ENCODE measurements at regions not wholly inside any gene's neighbourhood (a gene's known extent, or its start where the extent isn't known, plus 50 kb on each side); places are given as distances from the start of the nearest gene placed in this dataset.

GRCh38 chr3:159038405-159038804 is 236.6 kb downstream of the MFSD1 start:
- Histone ChIP-seq H3K9ac (ENCODE audit: low read length) (no peak overlapping the region), H4K20me1 (ENCODE audit: insufficient read depth) (no peaks in the 10 kb centered on the region), H3K36me3 (ENCODE audit: insufficient read depth, low read length) (no peaks in the 10 kb centered on the region), H3K9me2 (ENCODE audit: insufficient read depth, low read length) (no peaks in the 10 kb centered on the region), H3K27me3 (ENCODE audit: insufficient read depth, low read depth, low read length) (no peaks in the 10 kb centered on the region), H3K4me3 (ENCODE audit: low read length) (no peak overlapping the region), H2AFZ (ENCODE audit: low read depth, low read length) (no peak overlapping the region), H3F3A (ENCODE audit: insufficient read depth, low read length, poor library complexity, severe bottlenecking) (no peaks in the 10 kb centered on the region), H3K4me2 (ENCODE audit: low read length) (no peak overlapping the region), H3K79me2 (replicated peaks; ENCODE audit: insufficient read depth, low read length) (no peaks in the 10 kb centered on the region), H3K27ac (ENCODE audit: low read length) (no peak overlapping the region), H3K9me3 (ENCODE audit: low read length) (no peaks in the 10 kb centered on the region)
- TF ChIP-seq CTCF (IDR thresholded peaks at IDR 0.05; ENCODE audit: poor library complexity, severe bottlenecking) (no peak), SMC3 (conservative IDR thresholded peaks at IDR 0.05; ENCODE audit: poor library complexity) (no peak), MXI1 (conservative IDR thresholded peaks at IDR 0.05; ENCODE audit: poor library complexity, severe bottlenecking) (no peak), TAF1 (IDR thresholded peaks at IDR 0.05; ENCODE audit: low read depth) (no peak), EZH2 (IDR thresholded peaks at IDR 0.05; ENCODE audit: borderline replicate concordance, insufficient read depth, low read length, poor library complexity, severe bottlenecking) (no peak), RAD21 (conservative IDR thresholded peaks at IDR 0.05) (no peak), EP300 (conservative IDR thresholded peaks at IDR 0.05; ENCODE audit: poor library complexity, severe bottlenecking) (no peak)

GRCh38 chr3:159039286-159039685 is 237.4 kb downstream of the MFSD1 start:
- no peaks in the 10 kb centered on the region for H3F3A ChIP-seq (ENCODE audit: insufficient read depth, low read length, poor library complexity, severe bottlenecking)
- H4K20me1 ChIP-seq (ENCODE audit: insufficient read depth) = no peaks in the 10 kb centered on the region
- TF ChIP-seq, protein P1, sequence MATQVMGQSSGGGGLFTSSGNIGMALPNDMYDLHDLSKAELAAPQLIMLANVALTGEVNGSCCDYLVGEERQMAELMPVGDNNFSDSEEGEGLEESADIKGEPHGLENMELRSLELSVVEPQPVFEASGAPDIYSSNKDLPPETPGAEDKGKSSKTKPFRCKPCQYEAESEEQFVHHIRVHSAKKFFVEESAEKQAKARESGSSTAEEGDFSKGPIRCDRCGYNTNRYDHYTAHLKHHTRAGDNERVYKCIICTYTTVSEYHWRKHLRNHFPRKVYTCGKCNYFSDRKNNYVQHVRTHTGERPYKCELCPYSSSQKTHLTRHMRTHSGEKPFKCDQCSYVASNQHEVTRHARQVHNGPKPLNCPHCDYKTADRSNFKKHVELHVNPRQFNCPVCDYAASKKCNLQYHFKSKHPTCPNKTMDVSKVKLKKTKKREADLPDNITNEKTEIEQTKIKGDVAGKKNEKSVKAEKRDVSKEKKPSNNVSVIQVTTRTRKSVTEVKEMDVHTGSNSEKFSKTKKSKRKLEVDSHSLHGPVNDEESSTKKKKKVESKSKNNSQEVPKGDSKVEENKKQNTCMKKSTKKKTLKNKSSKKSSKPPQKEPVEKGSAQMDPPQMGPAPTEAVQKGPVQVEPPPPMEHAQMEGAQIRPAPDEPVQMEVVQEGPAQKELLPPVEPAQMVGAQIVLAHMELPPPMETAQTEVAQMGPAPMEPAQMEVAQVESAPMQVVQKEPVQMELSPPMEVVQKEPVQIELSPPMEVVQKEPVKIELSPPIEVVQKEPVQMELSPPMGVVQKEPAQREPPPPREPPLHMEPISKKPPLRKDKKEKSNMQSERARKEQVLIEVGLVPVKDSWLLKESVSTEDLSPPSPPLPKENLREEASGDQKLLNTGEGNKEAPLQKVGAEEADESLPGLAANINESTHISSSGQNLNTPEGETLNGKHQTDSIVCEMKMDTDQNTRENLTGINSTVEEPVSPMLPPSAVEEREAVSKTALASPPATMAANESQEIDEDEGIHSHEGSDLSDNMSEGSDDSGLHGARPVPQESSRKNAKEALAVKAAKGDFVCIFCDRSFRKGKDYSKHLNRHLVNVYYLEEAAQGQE (IDR thresholded peaks at IDR 0.05; ENCODE audit: borderline replicate concordance) = no peak
- TF ChIP-seq CTCF (IDR thresholded peaks at IDR 0.05; ENCODE audit: poor library complexity, severe bottlenecking) (no peak), EZH2 (IDR thresholded peaks at IDR 0.05; ENCODE audit: borderline replicate concordance, insufficient read depth, low read length, poor library complexity, severe bottlenecking) (no peak), RAD21 (conservative IDR thresholded peaks at IDR 0.05) (no peak), POLR2AphosphoS5 (IDR thresholded peaks at IDR 0.05) (no peak), EP300 (conservative IDR thresholded peaks at IDR 0.05; ENCODE audit: poor library complexity, severe bottlenecking) (no peak), TAF1 (IDR thresholded peaks at IDR 0.05; ENCODE audit: low read depth) (no peak), SMC3 (conservative IDR thresholded peaks at IDR 0.05; ENCODE audit: poor library complexity) (no peak), MXI1 (conservative IDR thresholded peaks at IDR 0.05; ENCODE audit: poor library complexity, severe bottlenecking) (no peak)
- H3K9ac ChIP-seq (ENCODE audit: low read length) = no peak overlapping the region
- H3K27me3 ChIP-seq (ENCODE audit: insufficient read depth, low read depth, low read length) = no peaks in the 10 kb centered on the region
- H3K4me3 ChIP-seq (ENCODE audit: low read length) = no peak overlapping the region
- H3K9me3 ChIP-seq (ENCODE audit: low read length) = no peaks in the 10 kb centered on the region
- H3K79me2 ChIP-seq (replicated peaks; ENCODE audit: insufficient read depth, low read length) = no peaks in the 10 kb centered on the region
- no peak overlapping the region for H3K27ac ChIP-seq (ENCODE audit: low read length)
- H2AFZ ChIP-seq (ENCODE audit: low read depth, low read length) = no peak overlapping the region
- H3K36me3 ChIP-seq (ENCODE audit: insufficient read depth, low read length) = no peaks in the 10 kb centered on the region
- H3K4me2 ChIP-seq (ENCODE audit: low read length) = no peak overlapping the region
- no peaks in the 10 kb centered on the region for H3K9me2 ChIP-seq (ENCODE audit: insufficient read depth, low read length)

All from neural cell (in vitro differentiated cells).